ENCODE measurements at regions not wholly inside any gene's neighbourhood (a gene's known extent, or its start where the extent isn't known, plus 50 kb on each side); places are given as distances from the start of the nearest gene placed in this dataset.

- no peaks in the 10 kb centered on the region for H3K4me1 Mint-ChIP-seq
These were observed 802.1 kb downstream of the PLA2G4A start for GRCh38 chr1:187630653-187631380.

GRCh38 chr1:187631381-187631675, 802.6 kb downstream of the PLA2G4A start:
- Mint-ChIP-seq H3K27ac (no peak overlapping the region), H3K36me3 (ENCODE audit: low read depth) (no peaks in the 10 kb centered on the region), H3K9me3 (peaks cover 24% of the 10 kb centered on the region), H3K4me1 (no peaks in the 10 kb centered on the region), H3K4me3 (no peak overlapping the region), H3K27me3 (no peaks in the 10 kb centered on the region)
- ATAC-seq: no peak
- DNase-seq: no peak

More at GRCh38 chr1:187630653-187631380, 802.1 kb downstream of the PLA2G4A start:
- DNase-seq (no peak), ATAC-seq (no peak)
- Mint-ChIP-seq H3K4me3 (no peak overlapping the region), H3K36me3 (ENCODE audit: low read depth) (no peaks in the 10 kb centered on the region), H3K27me3 (no peaks in the 10 kb centered on the region), H3K9me3 (peaks cover 27% of the 10 kb centered on the region), H3K27ac (no peak overlapping the region)

GRCh38 chr1:187631984-187632383, 803.2 kb downstream of the PLA2G4A start:
- DNase-seq (no peak), ATAC-seq (no peak)
- Mint-ChIP-seq H3K36me3 (ENCODE audit: low read depth) (no peaks in the 10 kb centered on the region), H3K27ac (no peak overlapping the region), H3K9me3 (peaks cover 28% of the 10 kb centered on the region), H3K27me3 (no peaks in the 10 kb centered on the region), H3K4me1 (no peaks in the 10 kb centered on the region), H3K4me3 (no peak overlapping the region)

GRCh38 chr1:187634940-187635339, 806.2 kb downstream of the PLA2G4A start:
- ATAC-seq: no peak
- peaks cover 31% of the 10 kb centered on the region for H3K9me3 Mint-ChIP-seq
- no peak for DNase-seq
- H3K4me3 Mint-ChIP-seq: no peak overlapping the region
- no peak overlapping the region for H3K27ac Mint-ChIP-seq
- H3K27me3 Mint-ChIP-seq: no peaks in the 10 kb centered on the region
- H3K36me3 Mint-ChIP-seq (ENCODE audit: low read depth): no peaks in the 10 kb centered on the region
- H3K4me1 Mint-ChIP-seq: no peaks in the 10 kb centered on the region

- Mint-ChIP-seq H3K9me3 (peaks cover 16% of the 10 kb centered on the region), H3K36me3 (ENCODE audit: low read depth) (no peaks in the 10 kb centered on the region)
- no peak for ATAC-seq
These were observed 810.1 kb downstream of the PLA2G4A start for GRCh38 chr1:187638733-187639434.

GRCh38 chr1:187641015-187641414, 812.3 kb downstream of the PLA2G4A start:
- H3K27ac Mint-ChIP-seq: no peak overlapping the region
- ATAC-seq (no peak), DNase-seq (no peak)
- no peak overlapping the region for H3K4me3 Mint-ChIP-seq
- peaks cover 10% of the 10 kb centered on the region for H3K9me3 Mint-ChIP-seq
- no peaks in the 10 kb centered on the region for H3K27me3 Mint-ChIP-seq
- H3K4me1 Mint-ChIP-seq: no peaks in the 10 kb centered on the region
- H3K36me3 Mint-ChIP-seq (ENCODE audit: low read depth): no peaks in the 10 kb centered on the region

More at GRCh38 chr1:187638733-187639434, 810.1 kb downstream of the PLA2G4A start:
- H3K27me3 Mint-ChIP-seq: no peaks in the 10 kb centered on the region
- H3K27ac Mint-ChIP-seq: no peak overlapping the region
- no peaks in the 10 kb centered on the region for H3K4me1 Mint-ChIP-seq
- no peak for DNase-seq
- H3K4me3 Mint-ChIP-seq: no peak overlapping the region

GRCh38 chr1:187641463-187641862, 812.7 kb downstream of the PLA2G4A start:
- Mint-ChIP-seq H3K4me3 (no peak overlapping the region), H3K9me3 (peaks cover 8% of the 10 kb centered on the region), H3K27ac (no peak overlapping the region), H3K36me3 (ENCODE audit: low read depth) (no peaks in the 10 kb centered on the region), H3K4me1 (no peaks in the 10 kb centered on the region), H3K27me3 (no peaks in the 10 kb centered on the region)
- DNase-seq: no peak
- ATAC-seq: no peak

GRCh38 chr1:187641907-187642306, 813.2 kb downstream of the PLA2G4A start:
- H3K4me1 Mint-ChIP-seq: no peaks in the 10 kb centered on the region
- DNase-seq: no peak
- H3K9me3 Mint-ChIP-seq: peaks cover 4% of the 10 kb centered on the region
- H3K27ac Mint-ChIP-seq: no peak overlapping the region
- H3K36me3 Mint-ChIP-seq (ENCODE audit: low read depth): no peaks in the 10 kb centered on the region
- H3K27me3 Mint-ChIP-seq: no peaks in the 10 kb centered on the region
- no peak overlapping the region for H3K4me3 Mint-ChIP-seq
- ATAC-seq: no peak

- no peak overlapping the region for H3K27ac Mint-ChIP-seq
- no peaks in the 10 kb centered on the region for H3K9me3 Mint-ChIP-seq
- ATAC-seq: no peak
- no peak overlapping the region for H3K4me3 Mint-ChIP-seq
- no peak for DNase-seq
- no peaks in the 10 kb centered on the region for H3K36me3 Mint-ChIP-seq (ENCODE audit: low read depth)
- no peaks in the 10 kb centered on the region for H3K4me1 Mint-ChIP-seq
- no peaks in the 10 kb centered on the region for H3K27me3 Mint-ChIP-seq
These were observed 816.9 kb downstream of the PLA2G4A start for GRCh38 chr1:187645651-187646050.

GRCh38 chr1:187646536-187647107, 817.9 kb downstream of the PLA2G4A start:
- Mint-ChIP-seq H3K9me3 (no peaks in the 10 kb centered on the region), H3K27ac (no peak overlapping the region), H3K36me3 (ENCODE audit: low read depth) (no peaks in the 10 kb centered on the region), H3K4me1 (no peaks in the 10 kb centered on the region), H3K4me3 (no peak overlapping the region), H3K27me3 (no peaks in the 10 kb centered on the region)
- no peak for ATAC-seq
- no peak for DNase-seq

GRCh38 chr1:187648091-187648490, 819.3 kb downstream of the PLA2G4A start:
- no peaks in the 10 kb centered on the region for H3K36me3 Mint-ChIP-seq (ENCODE audit: low read depth)
- H3K9me3 Mint-ChIP-seq: no peaks in the 10 kb centered on the region
- H3K27me3 Mint-ChIP-seq: no peaks in the 10 kb centered on the region
- no peak overlapping the region for H3K4me3 Mint-ChIP-seq
- ATAC-seq (no peak), DNase-seq (no peak)
- H3K4me1 Mint-ChIP-seq: no peaks in the 10 kb centered on the region
- no peak overlapping the region for H3K27ac Mint-ChIP-seq

- DNase-seq (no peak), ATAC-seq (no peak)
- H3K4me3 Mint-ChIP-seq: no peak overlapping the region
- no peaks in the 10 kb centered on the region for H3K4me1 Mint-ChIP-seq
- no peaks in the 10 kb centered on the region for H3K27me3 Mint-ChIP-seq
- H3K9me3 Mint-ChIP-seq: peaks cover 7% of the 10 kb centered on the region
- H3K36me3 Mint-ChIP-seq (ENCODE audit: low read depth): no peaks in the 10 kb centered on the region
- no peak overlapping the region for H3K27ac Mint-ChIP-seq
These were observed 825.9 kb downstream of the PLA2G4A start for GRCh38 chr1:187654635-187655034.

- Mint-ChIP-seq H3K36me3 (ENCODE audit: low read depth) (no peaks in the 10 kb centered on the region), H3K4me1 (no peaks in the 10 kb centered on the region), H3K4me3 (no peak overlapping the region), H3K27me3 (no peaks in the 10 kb centered on the region), H3K27ac (no peak overlapping the region), H3K9me3 (peaks cover 7% of the 10 kb centered on the region)
- DNase-seq: no peak
- no peak for ATAC-seq
These were observed 826.4 kb downstream of the PLA2G4A start for GRCh38 chr1:187655104-187655503.

- H3K4me3 Mint-ChIP-seq: no peak overlapping the region
- ATAC-seq (no peak), DNase-seq (no peak)
- H3K9me3 Mint-ChIP-seq: peaks cover 6% of the 10 kb centered on the region
- no peaks in the 10 kb centered on the region for H3K4me1 Mint-ChIP-seq
- no peaks in the 10 kb centered on the region for H3K36me3 Mint-ChIP-seq (ENCODE audit: low read depth)
- H3K27me3 Mint-ChIP-seq: no peaks in the 10 kb centered on the region
- no peak overlapping the region for H3K27ac Mint-ChIP-seq
These were observed 836.7 kb downstream of the PLA2G4A start for GRCh38 chr1:187665483-187665882.

- no peaks in the 10 kb centered on the region for H3K27me3 Mint-ChIP-seq
- ATAC-seq (no peak), DNase-seq (no peak)
- H3K4me1 Mint-ChIP-seq: no peaks in the 10 kb centered on the region
- H3K4me3 Mint-ChIP-seq: no peak overlapping the region
- no peak overlapping the region for H3K27ac Mint-ChIP-seq
- H3K9me3 Mint-ChIP-seq: peaks cover 4% of the 10 kb centered on the region
- H3K36me3 Mint-ChIP-seq (ENCODE audit: low read depth): no peaks in the 10 kb centered on the region
These were observed 852.1 kb downstream of the PLA2G4A start for GRCh38 chr1:187680823-187681222.

All from activated naive CD8-positive, alpha-beta T cell treated with anti-CD3 and anti-CD28 coated beads, Interleukin-2, amount 50 U/mL, for 24 hours (primary cell).